GM12865 (cell line): ENCODE measurements at regions not wholly inside any gene's neighbourhood (a gene's known extent, or its start where the extent isn't known, plus 50 kb on each side); places are given as distances from the start of the nearest gene placed in this dataset.

Experiments used
- DNase-seq: peaks from one replicate; pipeline ENCODE4 v3.0.0; 2010; ENCODE audit warnings: low read depth
- H3K4me3 ChIP-seq: 2 replicates; pipeline ENCODE4 v1.5.1; 2011; ENCODE audit warnings: mild to moderate bottlenecking, low read depth, low read length, control low read depth
- TF ChIP-seq, protein P1 (sequence below): IDR thresholded peaks from 2 replicates; pipeline ENCODE4 v1.5.1; 2011; ENCODE audit warnings: low read length, control low read depth, low read depth, inconsistent platforms; ENCODE audit not compliant: insufficient read depth; ENCODE audit errors: missing control alignments

GRCh38 chr1:232524056-232524455 is 105.9 kb downstream of the SIPA1L2 start:
- DNase-seq, result no peak
- TF ChIP-seq, protein P1, sequence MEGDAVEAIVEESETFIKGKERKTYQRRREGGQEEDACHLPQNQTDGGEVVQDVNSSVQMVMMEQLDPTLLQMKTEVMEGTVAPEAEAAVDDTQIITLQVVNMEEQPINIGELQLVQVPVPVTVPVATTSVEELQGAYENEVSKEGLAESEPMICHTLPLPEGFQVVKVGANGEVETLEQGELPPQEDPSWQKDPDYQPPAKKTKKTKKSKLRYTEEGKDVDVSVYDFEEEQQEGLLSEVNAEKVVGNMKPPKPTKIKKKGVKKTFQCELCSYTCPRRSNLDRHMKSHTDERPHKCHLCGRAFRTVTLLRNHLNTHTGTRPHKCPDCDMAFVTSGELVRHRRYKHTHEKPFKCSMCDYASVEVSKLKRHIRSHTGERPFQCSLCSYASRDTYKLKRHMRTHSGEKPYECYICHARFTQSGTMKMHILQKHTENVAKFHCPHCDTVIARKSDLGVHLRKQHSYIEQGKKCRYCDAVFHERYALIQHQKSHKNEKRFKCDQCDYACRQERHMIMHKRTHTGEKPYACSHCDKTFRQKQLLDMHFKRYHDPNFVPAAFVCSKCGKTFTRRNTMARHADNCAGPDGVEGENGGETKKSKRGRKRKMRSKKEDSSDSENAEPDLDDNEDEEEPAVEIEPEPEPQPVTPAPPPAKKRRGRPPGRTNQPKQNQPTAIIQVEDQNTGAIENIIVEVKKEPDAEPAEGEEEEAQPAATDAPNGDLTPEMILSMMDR, result no peak
- no peak overlapping the region for H3K4me3 ChIP-seq

DNA sequence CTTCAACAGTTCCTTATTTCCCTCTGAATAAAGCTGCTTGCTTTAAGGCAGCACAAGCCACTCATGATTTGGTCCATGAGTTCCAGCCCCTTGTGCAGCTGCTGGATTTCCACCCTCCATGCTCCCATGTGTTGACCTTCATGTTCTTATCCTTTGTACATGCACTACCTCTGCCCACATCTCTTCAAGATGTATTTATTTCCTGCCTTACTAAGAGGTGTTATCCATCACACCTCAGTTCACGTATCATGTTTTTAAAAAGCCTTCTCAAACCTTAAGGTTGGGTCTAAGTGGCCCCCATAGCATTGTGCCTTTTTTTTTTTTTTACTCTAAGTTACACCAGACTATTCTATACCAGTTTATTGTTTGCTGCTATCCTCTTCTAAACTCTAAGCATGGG is 107.7 kb downstream of the SIPA1L2 start:
- no peak overlapping the region for H3K4me3 ChIP-seq
- DNase-seq, result no peak
- TF ChIP-seq, protein P1, result no peak

DNA sequence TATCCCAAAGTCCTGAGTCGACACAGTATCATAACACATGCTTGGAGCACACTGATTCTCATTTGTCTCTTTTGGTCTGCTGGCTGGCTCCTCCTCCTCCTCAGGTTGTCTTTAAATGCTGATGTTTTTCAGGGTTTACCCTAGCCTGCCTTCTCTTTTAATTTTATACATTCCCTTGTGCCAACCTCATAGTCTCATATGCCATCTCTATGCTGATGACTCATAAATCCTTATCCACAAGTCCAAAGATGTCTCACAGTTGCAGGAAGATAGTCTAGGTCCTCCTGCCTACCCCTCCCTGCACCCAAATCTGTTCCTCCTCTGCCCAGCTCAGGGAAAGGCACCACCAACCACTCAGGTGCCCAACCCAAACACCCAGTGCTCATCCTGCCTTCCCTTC is 108.3 kb downstream of the SIPA1L2 start:
- TF ChIP-seq, protein P1, result no peak
- H3K4me3 ChIP-seq, result no peak overlapping the region
- DNase-seq, result no peak

GRCh38 chr1:232519186-232519585 is 110.7 kb downstream of the SIPA1L2 start:
- H3K4me3 ChIP-seq, result no peak overlapping the region
- TF ChIP-seq, protein P1, result no peak
- no peak for DNase-seq

- no peak overlapping the region for H3K4me3 ChIP-seq
- no peak for DNase-seq
- TF ChIP-seq, protein P1, result no peak
Measured at GRCh38 chr1:232518349-232518748, 111.6 kb downstream of the SIPA1L2 start.

- no peak overlapping the region for H3K4me3 ChIP-seq
- TF ChIP-seq, protein P1, result no peak
- no peak for DNase-seq
Measured at GRCh38 chr1:232517204-232517603, 112.7 kb downstream of the SIPA1L2 start.

DNA sequence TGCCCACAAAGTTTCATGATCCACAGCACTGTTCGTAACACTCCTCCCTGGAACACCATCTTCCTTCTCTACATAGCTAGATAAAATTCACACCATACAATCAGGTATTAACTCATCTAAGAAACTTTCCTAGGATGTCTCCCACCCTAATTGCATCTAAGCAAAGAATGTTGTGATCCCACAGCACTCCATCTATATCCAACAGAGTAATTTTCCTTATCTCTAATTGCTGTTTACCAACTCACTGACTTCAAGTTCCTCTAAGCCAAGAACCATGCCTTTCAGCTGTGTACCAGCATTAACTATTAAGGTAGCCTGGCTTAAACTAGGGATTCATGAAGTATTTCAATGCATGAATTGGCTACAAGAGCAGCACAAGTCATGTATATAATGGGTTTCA is 114.2 kb downstream of the SIPA1L2 start:
- no peak for DNase-seq
- TF ChIP-seq, protein P1, result no peak
- no peak overlapping the region for H3K4me3 ChIP-seq
